ENCODE measurements at regions not wholly inside any gene's neighbourhood (a gene's known extent, or its start where the extent isn't known, plus 50 kb on each side); places are given as distances from the start of the nearest gene placed in this dataset.

- ATAC-seq (no peak), DNase-seq (no peak)
- Mint-ChIP-seq H3K27me3 (peaks cover 0 to 11% (median 0%) of the 10 kb centered on the region in 5 donors), H3K4me3 (no peak overlapping the region), H3K4me1 (no peaks in the 10 kb centered on the region), H3K36me3 (no peaks in the 10 kb centered on the region), H3K9me3 (no peaks in the 10 kb centered on the region), H3K27ac (no peak overlapping the region)
- POLR2A ChIA-PET = no interaction called here
These were observed 1414.3 kb upstream of the ACO1 start for GRCh38 chr9:30970186-30970585.

- Mint-ChIP-seq H3K4me3 (no peak overlapping the region), H3K4me1 (no peaks in the 10 kb centered on the region), H3K27ac (no peak overlapping the region), H3K36me3 (no peaks in the 10 kb centered on the region), H3K9me3 (no peaks in the 10 kb centered on the region), H3K27me3 (peaks cover 0 to 11% (median 0%) of the 10 kb centered on the region in 5 donors)
- ATAC-seq = no peak
- POLR2A ChIA-PET = no interaction called here
- DNase-seq = no peak
These were observed 1413.6 kb upstream of the ACO1 start for GRCh38 chr9:30970812-30971211.

GRCh38 chr9:30972654-30973053, 1411.8 kb upstream of the ACO1 start:
- POLR2A ChIA-PET = no interaction called here
- ATAC-seq (no peak), DNase-seq (no peak)
- Mint-ChIP-seq H3K27ac (no peak overlapping the region), H3K9me3 (no peaks in the 10 kb centered on the region), H3K27me3 (peaks cover 0 to 6% (median 0%) of the 10 kb centered on the region in 5 donors), H3K4me3 (no peak overlapping the region), H3K4me1 (no peaks in the 10 kb centered on the region), H3K36me3 (no peaks in the 10 kb centered on the region)

GRCh38 chr9:30977965-30978364, 1406.5 kb upstream of the ACO1 start:
- peaks cover 0 to 9% (median 0%) of the 10 kb centered on the region in 3 donors for H3K36me3 Mint-ChIP-seq
- DNase-seq = no peak
- peaks cover 0 to 17% (median 13%) of the 10 kb centered on the region in 5 donors for H3K27me3 Mint-ChIP-seq
- no peak overlapping the region for H3K27ac Mint-ChIP-seq
- H3K4me1 Mint-ChIP-seq = no peaks in the 10 kb centered on the region
- POLR2A ChIA-PET = no interaction called here
- no peak overlapping the region for H3K4me3 Mint-ChIP-seq
- ATAC-seq = no peak
- H3K9me3 Mint-ChIP-seq = peaks cover 0 to 11% (median 4%) of the 10 kb centered on the region in 9 donors

- Mint-ChIP-seq H3K27me3 (peaks cover 0 to 18% (median 9%) of the 10 kb centered on the region in 5 donors), H3K27ac (no peak overlapping the region), H3K9me3 (peaks cover 2 to 31% (median 7%) of the 10 kb centered on the region in 9 donors), H3K4me3 (no peak overlapping the region), H3K4me1 (no peaks in the 10 kb centered on the region), H3K36me3 (peaks cover 0 to 14% (median 0%) of the 10 kb centered on the region in 3 donors)
- DNase-seq = no peak
- ATAC-seq = no peak
- POLR2A ChIA-PET = no interaction called here
These were observed 1402.1 kb upstream of the ACO1 start for GRCh38 chr9:30982301-30982700.

GRCh38 chr9:30995956-30996738, 1388.3 kb upstream of the ACO1 start:
- POLR2A ChIA-PET = no interaction called here
- Mint-ChIP-seq H3K27me3 (no peaks in the 10 kb centered on the region), H3K4me3 (no peak overlapping the region), H3K36me3 (no peaks in the 10 kb centered on the region), H3K9me3 (peaks cover 0 to 8% (median 0%) of the 10 kb centered on the region in 9 donors), H3K27ac (no peak overlapping the region), H3K4me1 (no peaks in the 10 kb centered on the region)
- ATAC-seq (no peak), DNase-seq (no peak)

- Mint-ChIP-seq H3K27me3 (no peaks in the 10 kb centered on the region), H3K4me1 (no peaks in the 10 kb centered on the region), H3K27ac (no peak overlapping the region), H3K4me3 (no peak overlapping the region), H3K9me3 (peaks cover 0 to 11% (median 1%) of the 10 kb centered on the region in 9 donors), H3K36me3 (no peaks in the 10 kb centered on the region)
- POLR2A ChIA-PET = no interaction called here
- ATAC-seq = no peak
- DNase-seq = no peak
These were observed 1387.7 kb upstream of the ACO1 start for GRCh38 chr9:30996761-30997160.

- ATAC-seq (no peak), DNase-seq (no peak)
- Mint-ChIP-seq H3K4me1 (no peaks in the 10 kb centered on the region), H3K9me3 (peaks cover 0 to 14% (median 5%) of the 10 kb centered on the region in 9 donors), H3K27ac (no peak overlapping the region), H3K27me3 (no peaks in the 10 kb centered on the region), H3K36me3 (no peaks in the 10 kb centered on the region), H3K4me3 (no peak overlapping the region)
- POLR2A ChIA-PET = no interaction called here
These were observed 1387.2 kb upstream of the ACO1 start for GRCh38 chr9:30997291-30997690.

GRCh38 chr9:31005086-31005665, 1379.3 kb upstream of the ACO1 start:
- Mint-ChIP-seq H3K27me3 (peaks cover 0 to 14% (median 3%) of the 10 kb centered on the region in 5 donors), H3K4me3 (no peak overlapping the region), H3K36me3 (peaks cover 0 to 6% (median 0%) of the 10 kb centered on the region in 3 donors), H3K4me1 (no peaks in the 10 kb centered on the region), H3K27ac (no peak overlapping the region), H3K9me3 (peaks cover 0 to 19% (median 10%) of the 10 kb centered on the region in 9 donors)
- no peak for DNase-seq
- POLR2A ChIA-PET = no interaction called here
- no peak for ATAC-seq

- DNase-seq (no peak), ATAC-seq (no peak)
- POLR2A ChIA-PET = no interaction called here
- Mint-ChIP-seq H3K36me3 (peaks cover 0 to 3% (median 0%) of the 10 kb centered on the region in 3 donors), H3K27ac (no peak overlapping the region), H3K4me1 (no peaks in the 10 kb centered on the region), H3K4me3 (no peak overlapping the region), H3K9me3 (peaks cover 0 to 6% (median 0%) of the 10 kb centered on the region in 9 donors), H3K27me3 (no peaks in the 10 kb centered on the region)
These were observed 1371.1 kb upstream of the ACO1 start for GRCh38 chr9:31013371-31013770.

- no peaks in the 10 kb centered on the region for H3K4me1 Mint-ChIP-seq
- POLR2A ChIA-PET = no interaction called here
- peaks cover 0 to 6% (median 0%) of the 10 kb centered on the region in 5 donors for H3K27me3 Mint-ChIP-seq
- no peaks in the 10 kb centered on the region for H3K36me3 Mint-ChIP-seq
- no peak for ATAC-seq
- H3K4me3 Mint-ChIP-seq = no peak overlapping the region
- no peak overlapping the region for H3K27ac Mint-ChIP-seq
- no peaks in the 10 kb centered on the region for H3K9me3 Mint-ChIP-seq
- DNase-seq = no peak
These were observed 1360.6 kb upstream of the ACO1 start for GRCh38 chr9:31023847-31024246.

- no peak for ATAC-seq
- POLR2A ChIA-PET = no interaction called here
- H3K4me3 Mint-ChIP-seq = no peak overlapping the region
- H3K36me3 Mint-ChIP-seq = no peaks in the 10 kb centered on the region
- H3K9me3 Mint-ChIP-seq = no peaks in the 10 kb centered on the region
- H3K4me1 Mint-ChIP-seq = peaks cover 0 to 10% (median 6%) of the 10 kb centered on the region in 4 donors
- H3K27ac Mint-ChIP-seq = no peak overlapping the region
- DNase-seq = no peak
- H3K27me3 Mint-ChIP-seq = no peaks in the 10 kb centered on the region
These were observed 1356.8 kb upstream of the ACO1 start for GRCh38 chr9:31027678-31028077.

GRCh38 chr9:31028137-31028536, 1356.3 kb upstream of the ACO1 start:
- H3K4me1 Mint-ChIP-seq = peaks cover 0 to 10% (median 6%) of the 10 kb centered on the region in 4 donors
- DNase-seq = no peak
- POLR2A ChIA-PET = no interaction called here
- no peaks in the 10 kb centered on the region for H3K27me3 Mint-ChIP-seq
- no peak overlapping the region for H3K4me3 Mint-ChIP-seq
- H3K36me3 Mint-ChIP-seq = no peaks in the 10 kb centered on the region
- no peaks in the 10 kb centered on the region for H3K9me3 Mint-ChIP-seq
- ATAC-seq = no peak
- no peak overlapping the region for H3K27ac Mint-ChIP-seq

Measured in naive thymus-derived CD8-positive, alpha-beta T cell (primary cell).